ENCODE measurements at regions not wholly inside any gene's neighbourhood (a gene's known extent, or its start where the extent isn't known, plus 50 kb on each side); places are given as distances from the start of the nearest gene placed in this dataset.
A peak's percentile ranks its signal among the peaks of the same experiment; 100 is the strongest.

- H3K9me3 ChIP-seq, result no peaks in the 10 kb centered on the region
- no peaks in the 10 kb centered on the region for H3K4me1 ChIP-seq
- no peak for TF ChIP-seq CTCF (IDR thresholded peaks at IDR 0.05)
- peak in 1 of 3 donors; percentile 26 for TF ChIP-seq POLR2AphosphoS5 (IDR thresholded peaks at IDR 0.05)
- no peaks in the 10 kb centered on the region for H3K27me3 ChIP-seq
- intact Hi-C loops (cut with DNase I; ENCODE audit: low total_unique reads), result no loop called here
- no peak for DNase-seq (ENCODE audit: low spot score in 2 of 2)
- peak overlapping the region; percentile 46 to 68 for H3K27ac ChIP-seq
- H3K4me3 ChIP-seq, result no peak overlapping the region
- H3K36me3 ChIP-seq, result no peaks in the 10 kb centered on the region
These were observed 402.1 kb upstream of the MCTP2 start for GRCh38 chr15:93829115-93829870.

- peak overlapping the region in 1 of 2 donors; percentile 43 for H3K27ac ChIP-seq
- H3K27me3 ChIP-seq, result no peaks in the 10 kb centered on the region
- no peaks in the 10 kb centered on the region for H3K9me3 ChIP-seq
- intact Hi-C loops (cut with DNase I; ENCODE audit: low total_unique reads), result no loop called here
- TF ChIP-seq POLR2A (IDR thresholded peaks at IDR 0.05), result no peak
- TF ChIP-seq POLR2AphosphoS5 (IDR thresholded peaks at IDR 0.05), result no peak
- no peak for TF ChIP-seq CTCF (IDR thresholded peaks at IDR 0.05)
- no peaks in the 10 kb centered on the region for H3K4me1 ChIP-seq
- DNase-seq (ENCODE audit: low spot score in 2 of 2), result no peak
- H3K4me3 ChIP-seq, result no peak overlapping the region
- no peaks in the 10 kb centered on the region for H3K36me3 ChIP-seq
These were observed 404.6 kb upstream of the MCTP2 start for GRCh38 chr15:93826790-93827189.

DNA sequence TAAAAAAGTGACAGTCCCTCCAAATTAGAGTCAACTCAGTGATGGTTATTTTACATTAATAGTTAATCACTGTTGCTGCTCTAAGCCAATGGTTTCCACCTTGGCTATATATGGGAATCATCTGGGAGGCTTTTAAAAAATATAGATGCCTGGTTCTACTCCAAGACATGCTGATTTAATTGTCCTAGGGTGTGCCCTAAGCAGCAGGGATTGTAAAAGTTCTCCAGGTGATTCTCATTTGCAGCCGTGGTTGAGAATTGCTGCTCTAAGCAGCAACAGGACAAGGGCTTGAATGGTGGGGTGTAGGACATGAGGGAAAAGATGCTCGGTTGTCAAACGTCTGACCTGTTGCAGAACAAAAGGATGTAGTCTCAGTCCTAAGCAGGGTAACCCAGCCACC is 405.1 kb upstream of the MCTP2 start:
- H3K4me3 ChIP-seq, result no peak overlapping the region
- H3K36me3 ChIP-seq, result no peaks in the 10 kb centered on the region
- no peaks in the 10 kb centered on the region for H3K4me1 ChIP-seq
- no peaks in the 10 kb centered on the region for H3K27me3 ChIP-seq
- no peaks in the 10 kb centered on the region for H3K9me3 ChIP-seq
- H3K27ac ChIP-seq, result peak overlapping the region in 1 of 2 donors; percentile 43
- DNase-seq (ENCODE audit: low spot score in 2 of 2), result no peak
- intact Hi-C loops (cut with DNase I; ENCODE audit: low total_unique reads), result no loop called here
- no peak for TF ChIP-seq POLR2AphosphoS5 (IDR thresholded peaks at IDR 0.05)
- no peak for TF ChIP-seq POLR2A (IDR thresholded peaks at IDR 0.05)
- TF ChIP-seq CTCF (IDR thresholded peaks at IDR 0.05), result no peak

- TF ChIP-seq POLR2AphosphoS5 (IDR thresholded peaks at IDR 0.05) (no peak), CTCF (IDR thresholded peaks at IDR 0.05) (no peak), POLR2A (IDR thresholded peaks at IDR 0.05) (no peak)
- H3K36me3 ChIP-seq, result no peaks in the 10 kb centered on the region
- intact Hi-C loops (cut with DNase I; ENCODE audit: low total_unique reads), result loop anchor here (1.0 kb wide), 1 partner anchor 8 kb away; no protein-coding TSS in a partner anchor
- no peak overlapping the region for H3K27ac ChIP-seq
- no peak overlapping the region for H3K4me3 ChIP-seq
- H3K9me3 ChIP-seq, result no peaks in the 10 kb centered on the region
- no peaks in the 10 kb centered on the region for H3K4me1 ChIP-seq
- no peak for DNase-seq (ENCODE audit: low spot score in 2 of 2)
- no peaks in the 10 kb centered on the region for H3K27me3 ChIP-seq
These were observed 405.7 kb upstream of the MCTP2 start for GRCh38 chr15:93825682-93826081.

DNA sequence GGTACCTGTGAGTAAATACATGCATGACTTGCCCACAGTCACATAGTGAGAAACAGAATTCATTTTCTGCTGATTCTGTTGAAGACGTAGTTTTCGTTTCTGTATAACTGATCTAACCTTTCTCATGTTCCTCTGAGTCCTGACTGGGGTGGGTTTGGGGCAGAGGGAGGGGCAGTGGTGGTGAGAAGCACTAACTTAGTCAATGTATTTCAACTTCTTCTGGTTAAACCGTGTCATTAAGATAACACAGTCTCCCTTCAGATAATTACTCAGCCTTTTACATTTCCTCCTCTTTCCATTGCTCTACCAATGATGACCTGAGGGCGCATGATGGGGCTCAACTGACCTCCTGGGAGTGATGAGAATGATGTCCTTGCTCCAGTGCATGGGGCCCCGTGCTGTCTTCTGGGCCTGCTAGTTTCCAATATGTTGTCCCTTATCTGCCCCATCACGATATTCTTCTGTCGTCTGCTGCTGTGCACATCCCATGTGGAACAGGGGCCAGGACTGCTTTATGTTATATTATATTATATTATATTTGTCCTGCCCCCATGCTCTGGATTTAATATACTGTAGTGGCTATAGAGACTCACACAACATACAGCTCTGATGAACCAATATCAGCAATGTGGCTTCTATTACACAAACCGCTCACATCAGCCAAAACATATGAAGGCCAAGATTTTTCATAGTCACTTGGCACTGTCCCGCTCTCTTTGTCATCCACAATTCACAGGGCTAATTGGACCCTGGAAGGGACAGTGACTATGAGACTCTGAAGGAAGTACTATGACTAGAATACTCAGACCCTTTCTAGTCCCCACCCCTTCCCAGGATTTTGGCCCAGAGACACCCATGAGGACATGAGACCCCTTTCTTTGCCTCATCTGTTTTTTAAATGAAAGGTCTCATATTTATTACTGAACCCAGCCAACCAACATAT is 407.1 kb upstream of the MCTP2 start:
- Histone ChIP-seq H3K9me3 (no peaks in the 10 kb centered on the region), H3K27me3 (no peaks in the 10 kb centered on the region), H3K27ac (no peak overlapping the region), H3K4me1 (no peaks in the 10 kb centered on the region), H3K4me3 (no peak overlapping the region), H3K36me3 (no peaks in the 10 kb centered on the region)
- TF ChIP-seq POLR2AphosphoS5 (IDR thresholded peaks at IDR 0.05), result no peak
- TF ChIP-seq CTCF (IDR thresholded peaks at IDR 0.05), result no peak
- no peak for TF ChIP-seq POLR2A (IDR thresholded peaks at IDR 0.05)
- intact Hi-C loops (cut with DNase I; ENCODE audit: low total_unique reads), result no loop called here
- DNase-seq (ENCODE audit: low spot score in 2 of 2), result no peak
